ENCODE measurements at regions not wholly inside any gene's neighbourhood (a gene's known extent, or its start where the extent isn't known, plus 50 kb on each side); places are given as distances from the start of the nearest gene placed in this dataset.

GRCh38 chr5:3929799-3930198 lies 334.2 kb downstream of the IRX1 start:
- WGBS, 5 donors, result 82 to 90% (median 85%) methylated on average over 6 of the region's 6 CpGs
- H3K9me3 ChIP-seq, result peaks cover 0 to 20% (median 2%) of the 10 kb centered on the region in 4 donors
- no peaks in the 10 kb centered on the region for H3K27me3 ChIP-seq
- H3K4me1 ChIP-seq, result peaks cover 0 to 11% (median 0%) of the 10 kb centered on the region in 4 donors
- H3K4me3 ChIP-seq, result no peak overlapping the region
- no peak overlapping the region for H3K27ac ChIP-seq
- no peak for DNase-seq
- intact Hi-C loops (cut with DNase I; ENCODE audit: low total_unique reads), result no loop called here
- H3K36me3 ChIP-seq, result no peaks in the 10 kb centered on the region
- TF ChIP-seq POLR2AphosphoS5 (IDR thresholded peaks at IDR 0.05) (no peak), EP300 (IDR thresholded peaks at IDR 0.05) (no peak), POLR2A (IDR thresholded peaks at IDR 0.05) (no peak)
- TF ChIP-seq, protein P1, sequence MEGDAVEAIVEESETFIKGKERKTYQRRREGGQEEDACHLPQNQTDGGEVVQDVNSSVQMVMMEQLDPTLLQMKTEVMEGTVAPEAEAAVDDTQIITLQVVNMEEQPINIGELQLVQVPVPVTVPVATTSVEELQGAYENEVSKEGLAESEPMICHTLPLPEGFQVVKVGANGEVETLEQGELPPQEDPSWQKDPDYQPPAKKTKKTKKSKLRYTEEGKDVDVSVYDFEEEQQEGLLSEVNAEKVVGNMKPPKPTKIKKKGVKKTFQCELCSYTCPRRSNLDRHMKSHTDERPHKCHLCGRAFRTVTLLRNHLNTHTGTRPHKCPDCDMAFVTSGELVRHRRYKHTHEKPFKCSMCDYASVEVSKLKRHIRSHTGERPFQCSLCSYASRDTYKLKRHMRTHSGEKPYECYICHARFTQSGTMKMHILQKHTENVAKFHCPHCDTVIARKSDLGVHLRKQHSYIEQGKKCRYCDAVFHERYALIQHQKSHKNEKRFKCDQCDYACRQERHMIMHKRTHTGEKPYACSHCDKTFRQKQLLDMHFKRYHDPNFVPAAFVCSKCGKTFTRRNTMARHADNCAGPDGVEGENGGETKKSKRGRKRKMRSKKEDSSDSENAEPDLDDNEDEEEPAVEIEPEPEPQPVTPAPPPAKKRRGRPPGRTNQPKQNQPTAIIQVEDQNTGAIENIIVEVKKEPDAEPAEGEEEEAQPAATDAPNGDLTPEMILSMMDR (IDR thresholded peaks at IDR 0.05), result no peak

GRCh38 chr5:3931976-3932375 lies 336.3 kb downstream of the IRX1 start:
- no peaks in the 10 kb centered on the region for H3K27me3 ChIP-seq
- no peak overlapping the region for H3K27ac ChIP-seq
- no peak overlapping the region for H3K4me3 ChIP-seq
- TF ChIP-seq, protein P1 (IDR thresholded peaks at IDR 0.05), result no peak
- TF ChIP-seq EP300 (IDR thresholded peaks at IDR 0.05), result no peak
- TF ChIP-seq POLR2A (IDR thresholded peaks at IDR 0.05), result no peak
- TF ChIP-seq POLR2AphosphoS5 (IDR thresholded peaks at IDR 0.05), result no peak
- WGBS, 5 donors, result 83 to 87% (median 85%) methylated on average over 11 to 17 of the region's 17 CpGs
- DNase-seq, result no peak
- H3K36me3 ChIP-seq, result no peaks in the 10 kb centered on the region
- no peaks in the 10 kb centered on the region for H3K4me1 ChIP-seq
- intact Hi-C loops (cut with DNase I; ENCODE audit: low total_unique reads), result no loop called here
- H3K9me3 ChIP-seq, result peaks cover 0 to 26% (median 7%) of the 10 kb centered on the region in 4 donors

GRCh38 chr5:3933536-3933935 lies 337.9 kb downstream of the IRX1 start:
- Histone ChIP-seq H3K4me1 (no peaks in the 10 kb centered on the region), H3K27me3 (no peaks in the 10 kb centered on the region), H3K4me3 (no peak overlapping the region), H3K36me3 (no peaks in the 10 kb centered on the region), H3K27ac (no peak overlapping the region), H3K9me3 (peaks cover 0 to 26% (median 12%) of the 10 kb centered on the region in 4 donors)
- WGBS, 5 donors, result 80 to 92% (median 87%) methylated on average over 4 of the region's 4 CpGs
- intact Hi-C loops (cut with DNase I; ENCODE audit: low total_unique reads), result no loop called here
- no peak for DNase-seq
- TF ChIP-seq, protein P1 (IDR thresholded peaks at IDR 0.05), result no peak
- TF ChIP-seq EP300 (IDR thresholded peaks at IDR 0.05) (no peak), POLR2A (IDR thresholded peaks at IDR 0.05) (no peak), POLR2AphosphoS5 (IDR thresholded peaks at IDR 0.05) (no peak)

GRCh38 chr5:3933966-3934365 lies 338.3 kb downstream of the IRX1 start:
- 59 to 88% (median 82%) methylated on average over 2 of the region's 2 CpGs for WGBS, 5 donors
- TF ChIP-seq POLR2A (IDR thresholded peaks at IDR 0.05) (no peak), POLR2AphosphoS5 (IDR thresholded peaks at IDR 0.05) (no peak)

GRCh38 chr5:3943859-3944258 lies 348.2 kb downstream of the IRX1 start:
- TF ChIP-seq POLR2AphosphoS5 (IDR thresholded peaks at IDR 0.05) (no peak), EP300 (IDR thresholded peaks at IDR 0.05) (no peak), POLR2A (IDR thresholded peaks at IDR 0.05) (no peak)
- TF ChIP-seq, protein P1 (IDR thresholded peaks at IDR 0.05), result no peak
- intact Hi-C loops (cut with DNase I; ENCODE audit: low total_unique reads), result no loop called here
- WGBS, 5 donors, result 66 to 79% (median 74%) methylated on average over 2 of the region's 2 CpGs

More at GRCh38 chr5:3933966-3934365, 338.3 kb downstream of the IRX1 start:
- peaks cover 0 to 28% (median 13%) of the 10 kb centered on the region in 4 donors for H3K9me3 ChIP-seq
- no peak overlapping the region for H3K27ac ChIP-seq
- no peaks in the 10 kb centered on the region for H3K27me3 ChIP-seq
- no peaks in the 10 kb centered on the region for H3K4me1 ChIP-seq
- intact Hi-C loops (cut with DNase I; ENCODE audit: low total_unique reads), result no loop called here
- no peaks in the 10 kb centered on the region for H3K36me3 ChIP-seq
- H3K4me3 ChIP-seq, result no peak overlapping the region
- no peak for DNase-seq

More at GRCh38 chr5:3943859-3944258, 348.2 kb downstream of the IRX1 start:
- H3K9me3 ChIP-seq, result peaks cover 0 to 21% (median 9%) of the 10 kb centered on the region in 4 donors
- no peak for DNase-seq
- no peak overlapping the region for H3K4me3 ChIP-seq
- H3K36me3 ChIP-seq, result no peaks in the 10 kb centered on the region
- H3K27me3 ChIP-seq, result no peaks in the 10 kb centered on the region
- no peaks in the 10 kb centered on the region for H3K4me1 ChIP-seq
- H3K27ac ChIP-seq, result no peak overlapping the region
